ENCODE measurements at regions not wholly inside any gene's neighbourhood (a gene's known extent, or its start where the extent isn't known, plus 50 kb on each side); places are given as distances from the start of the nearest gene placed in this dataset.

DNA sequence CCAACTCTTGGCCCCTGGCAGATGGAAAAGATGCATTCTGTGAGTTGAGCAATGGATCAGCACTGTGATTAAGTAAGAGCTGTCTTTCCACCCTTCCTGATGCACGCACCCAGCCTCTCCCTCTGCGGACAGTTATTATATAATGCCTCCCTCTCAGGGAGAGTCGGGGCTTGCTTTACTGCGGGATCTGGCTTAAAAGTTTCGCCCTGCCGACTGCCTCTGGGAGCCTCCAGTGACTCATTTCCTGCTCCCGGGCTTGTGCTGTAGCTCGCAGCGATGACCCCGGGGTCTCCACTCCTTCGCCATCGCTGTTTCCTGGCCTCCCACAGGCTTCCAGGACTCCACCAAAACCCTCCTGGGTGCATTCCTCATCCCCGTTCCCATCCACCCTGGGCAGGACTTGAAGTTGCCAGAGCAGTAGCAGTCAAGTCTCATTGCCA, 107.4 kb upstream of the SLC7A1 start:
- no peaks in the 10 kb centered on the region for H3K4me1 ChIP-seq (ENCODE audit: insufficient read depth, low read length)
- peaks cover 0 to 5% of the 10 kb centered on the region in 2 experiments; a peak in 1 of 5 replicates for H3K9me3 Mint-ChIP-seq
- no peak overlapping the region for H3K27ac ChIP-seq (ENCODE audit: insufficient read length, low read depth, low read length)
- no peak overlapping the region for H2BK5ac ChIP-seq (ENCODE audit: insufficient read length, low read length)
- H2BK12ac ChIP-seq (ENCODE audit: insufficient read length, low read depth, low read length) = no peak overlapping the region
- no peak overlapping the region for H2BK120ac ChIP-seq (ENCODE audit: low read depth, low read length, poor library complexity, severe bottlenecking)
- no peak overlapping the region for H2AFZ ChIP-seq (ENCODE audit: low read length)
- no peaks in the 10 kb centered on the region; a peak in 1 of 7 replicates for H3K36me3 Mint-ChIP-seq (ENCODE audit: insufficient read depth in 1 of 3, low read depth in 3 of 3)
- no peak overlapping the region for H3K4ac ChIP-seq (ENCODE audit: low read depth, low read length)
- H4K5ac ChIP-seq (ENCODE audit: insufficient read length, low read depth, low read length) = no peak overlapping the region
- no peaks in the 10 kb centered on the region for H3K79me2 ChIP-seq (ENCODE audit: insufficient read depth, low read length)
- no CpG with 5 or more reads among the region's 13 CpGs for WGBS (ENCODE audit: extremely low coverage, insufficient read length, low lambda C conversion rate)
- no peak overlapping the region for H2BK15ac ChIP-seq (ENCODE audit: low read depth, low read length)
- peak overlapping the region; percentile 1 for H3K4me2 ChIP-seq (ENCODE audit: insufficient read depth, insufficient read length, low read length)
- no peaks in the 10 kb centered on the region for H3K27me3 ChIP-seq (ENCODE audit: insufficient read depth, low read length)
- no peak overlapping the region for H4K91ac ChIP-seq (ENCODE audit: insufficient read length, low read depth, low read length)
- H3K4me1 Mint-ChIP-seq = peaks cover 7 to 13% of the 10 kb centered on the region in 2 experiments
- H3K27ac Mint-ChIP-seq = peak overlapping the region in 2 of 3 experiments; percentile 3 to 89; a peak in 3 of 7 replicates
- peak; percentile 69 for DNase-seq
- no peaks in the 10 kb centered on the region for H3K9me3 ChIP-seq (ENCODE audit: control insufficient read depth, low read depth, low read length)
- H3K14ac ChIP-seq (ENCODE audit: insufficient read depth, low read length) = no peak overlapping the region; the same call in 1 of the 2 replicates
- H3K18ac ChIP-seq (ENCODE audit: insufficient read length, low read depth, low read length) = no peak overlapping the region
- TF ChIP-seq, protein P1, sequence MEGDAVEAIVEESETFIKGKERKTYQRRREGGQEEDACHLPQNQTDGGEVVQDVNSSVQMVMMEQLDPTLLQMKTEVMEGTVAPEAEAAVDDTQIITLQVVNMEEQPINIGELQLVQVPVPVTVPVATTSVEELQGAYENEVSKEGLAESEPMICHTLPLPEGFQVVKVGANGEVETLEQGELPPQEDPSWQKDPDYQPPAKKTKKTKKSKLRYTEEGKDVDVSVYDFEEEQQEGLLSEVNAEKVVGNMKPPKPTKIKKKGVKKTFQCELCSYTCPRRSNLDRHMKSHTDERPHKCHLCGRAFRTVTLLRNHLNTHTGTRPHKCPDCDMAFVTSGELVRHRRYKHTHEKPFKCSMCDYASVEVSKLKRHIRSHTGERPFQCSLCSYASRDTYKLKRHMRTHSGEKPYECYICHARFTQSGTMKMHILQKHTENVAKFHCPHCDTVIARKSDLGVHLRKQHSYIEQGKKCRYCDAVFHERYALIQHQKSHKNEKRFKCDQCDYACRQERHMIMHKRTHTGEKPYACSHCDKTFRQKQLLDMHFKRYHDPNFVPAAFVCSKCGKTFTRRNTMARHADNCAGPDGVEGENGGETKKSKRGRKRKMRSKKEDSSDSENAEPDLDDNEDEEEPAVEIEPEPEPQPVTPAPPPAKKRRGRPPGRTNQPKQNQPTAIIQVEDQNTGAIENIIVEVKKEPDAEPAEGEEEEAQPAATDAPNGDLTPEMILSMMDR (conservative IDR thresholded peaks at IDR 0.05) = no peak
- H4K20me1 ChIP-seq (ENCODE audit: control insufficient read depth, insufficient read depth, insufficient read length) = peaks cover 2% of the 10 kb centered on the region
- no peak overlapping the region for H2BK20ac ChIP-seq (ENCODE audit: low read depth, low read length, poor library complexity, severe bottlenecking)
- no peak overlapping the region for H3K9ac ChIP-seq (ENCODE audit: extremely low read depth, insufficient read length, low read length)
- H3K79me1 ChIP-seq (ENCODE audit: insufficient read depth, low read depth, low read length, poor library complexity, severe bottlenecking) = no peaks in the 10 kb centered on the region
- no peak overlapping the region for H2AK5ac ChIP-seq (ENCODE audit: insufficient read length, low read length)
- H3K23me2 ChIP-seq (ENCODE audit: insufficient read length, low read depth, low read length, poor library complexity, severe bottlenecking) = no peaks in the 10 kb centered on the region
- H3K23ac ChIP-seq (ENCODE audit: insufficient read length, low read depth, low read length) = no peak overlapping the region
- peak overlapping the region in 1 of 2 experiments; percentile 6; a peak in 1 of 5 replicates for H3K4me3 Mint-ChIP-seq
- H4K8ac ChIP-seq (replicated peaks; ENCODE audit: insufficient read length, low read depth, low read length) = no peak overlapping the region
- peaks cover 13% of the 10 kb centered on the region for H3K27me3 Mint-ChIP-seq (ENCODE audit: low read depth)
- no peak overlapping the region for H3K56ac ChIP-seq (ENCODE audit: insufficient read length, low read depth, low read length)
- H3T11ph ChIP-seq (ENCODE audit: low read length) = no peak overlapping the region

Data from H9 (cell line).